HT1080 (cell line): ENCODE measurements at regions not wholly inside any gene's neighbourhood (a gene's known extent, or its start where the extent isn't known, plus 50 kb on each side); places are given as distances from the start of the nearest gene placed in this dataset.
"Not testable (repeated sequence)": the region's sequence is repeated elsewhere in the genome, so short reads cannot be mapped to it uniquely, and the experiment has no call there.

Source experiments
- DNase-seq: peaks from one replicate; pipeline ENCODE4 v3.0.0-alpha.2; 2015; ENCODE audit warnings: low read depth

DNA sequence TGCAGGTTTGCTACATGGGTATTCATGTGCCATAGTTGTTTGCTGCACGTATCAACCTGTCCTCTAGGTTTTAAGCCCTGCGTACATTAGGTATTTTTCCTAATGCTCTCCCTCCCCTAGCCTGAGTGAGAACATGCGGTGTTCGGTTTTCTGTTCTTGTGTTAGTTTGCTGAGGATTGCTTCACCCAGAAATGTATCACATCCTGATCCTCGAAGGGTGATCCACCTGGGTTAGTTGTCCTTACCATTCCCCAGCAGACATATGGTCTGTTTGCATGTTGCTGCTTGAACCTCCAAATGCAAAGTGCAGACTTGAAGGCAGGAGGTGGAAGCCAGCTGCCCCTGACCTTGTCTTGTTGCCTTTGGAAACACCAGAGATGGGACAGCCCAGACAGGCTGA, 161.5 kb upstream of the WDR1 start:
- no peak for DNase-seq

DNA sequence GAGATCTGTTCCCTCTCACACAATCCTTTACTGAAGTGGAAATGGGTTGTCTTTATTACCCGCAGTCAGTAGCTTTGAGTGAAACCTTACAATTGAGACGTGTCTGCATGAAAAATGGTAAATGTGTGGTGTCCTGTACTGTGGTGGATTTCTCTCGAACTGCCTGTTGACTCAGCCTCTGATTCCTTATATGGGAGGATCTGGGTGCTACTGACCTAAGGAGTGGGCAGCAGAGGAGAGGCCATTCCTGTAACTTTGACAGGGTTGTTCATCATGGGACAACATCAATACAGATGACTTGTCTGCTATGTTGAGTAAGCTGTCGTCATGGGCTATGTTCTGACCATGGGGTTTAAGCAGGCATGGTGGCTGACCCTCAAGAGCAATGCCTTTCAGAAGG, 159.6 kb upstream of the WDR1 start:
- DNase-seq, result no peak

DNA sequence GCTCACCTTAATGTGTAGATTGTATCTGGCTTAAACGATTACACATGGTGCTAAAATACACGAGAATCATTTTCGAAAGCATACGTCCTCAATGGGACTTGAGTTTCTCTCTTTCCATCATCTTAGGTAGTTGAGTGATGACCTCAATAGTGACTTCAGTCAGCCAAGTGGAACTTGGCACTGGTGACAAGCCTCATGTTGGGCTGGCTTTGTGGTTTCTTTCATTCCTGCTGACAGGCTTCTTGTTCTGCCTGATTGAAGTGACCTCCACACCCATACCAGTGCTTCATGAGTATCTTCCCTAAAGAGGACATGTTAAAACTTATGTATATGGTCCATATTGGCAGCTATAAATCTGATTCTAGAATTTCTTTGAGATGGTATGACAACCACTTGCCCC, 159.1 kb upstream of the WDR1 start:
- DNase-seq, result no peak

- DNase-seq, result no peak
Measured at GRCh38 chr4:10273030-10273429, 156.4 kb upstream of the WDR1 start.

- DNase-seq, result no peak
Measured at GRCh38 chr4:10272511-10272910, 155.9 kb upstream of the WDR1 start.

DNA sequence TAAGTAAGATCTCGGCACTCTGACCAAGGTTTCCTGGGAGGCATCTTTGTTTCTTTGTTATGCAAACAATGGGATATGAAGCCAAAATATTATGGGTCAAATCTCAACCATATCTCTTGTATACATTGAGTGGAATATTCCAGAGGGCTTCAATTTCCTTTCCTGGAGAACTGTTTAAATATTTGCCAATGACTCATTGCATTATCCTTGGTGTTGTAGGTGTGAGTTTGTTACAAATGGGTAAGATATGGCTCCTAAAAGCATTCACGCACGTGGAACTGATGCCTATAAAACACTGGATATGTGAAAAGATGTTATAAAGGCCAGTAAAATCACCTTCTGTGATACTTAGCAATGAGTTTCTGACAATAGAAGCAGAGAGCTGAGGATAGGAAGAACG, 150.5 kb upstream of the WDR1 start:
- DNase-seq, result no peak

GRCh38 chr4:10260777-10261176, 144.2 kb upstream of the WDR1 start:
- DNase-seq, result no peak

GRCh38 chr4:10259976-10260375, 143.4 kb upstream of the WDR1 start:
- no peak for DNase-seq

- no peak for DNase-seq
Measured at GRCh38 chr4:10256203-10256602, 139.6 kb upstream of the WDR1 start.

- DNase-seq, result no peak
Measured at GRCh38 chr4:10253765-10254164, 137.2 kb upstream of the WDR1 start.

- no peak for DNase-seq
Measured at GRCh38 chr4:10245751-10246150, 129.2 kb upstream of the WDR1 start.

DNA sequence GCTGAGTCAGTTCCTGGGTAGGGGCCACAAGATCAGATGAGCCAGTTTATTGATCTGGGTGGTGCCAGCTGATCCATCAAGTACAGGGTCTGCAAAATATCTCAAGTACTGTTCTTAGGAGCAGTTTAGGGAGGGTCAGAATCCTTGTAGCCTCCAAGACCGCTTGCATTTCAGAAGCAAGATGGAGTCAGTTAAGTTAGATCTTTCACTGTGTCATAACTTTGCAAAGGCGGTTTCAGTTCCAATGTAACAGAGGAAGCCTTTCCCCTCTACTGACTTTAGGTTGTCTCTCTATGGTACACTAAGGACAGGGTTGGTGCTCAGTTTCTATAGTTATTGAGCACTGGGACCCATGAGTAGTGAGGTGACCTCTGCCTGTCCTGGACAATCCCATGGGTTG, 127.3 kb upstream of the WDR1 start:
- no peak for DNase-seq

- no peak for DNase-seq
Measured at GRCh38 chr4:10240691-10241090, 124.1 kb upstream of the WDR1 start.

GRCh38 chr4:10239982-10240654, 123.5 kb upstream of the WDR1 start:
- no peak for DNase-seq

DNA sequence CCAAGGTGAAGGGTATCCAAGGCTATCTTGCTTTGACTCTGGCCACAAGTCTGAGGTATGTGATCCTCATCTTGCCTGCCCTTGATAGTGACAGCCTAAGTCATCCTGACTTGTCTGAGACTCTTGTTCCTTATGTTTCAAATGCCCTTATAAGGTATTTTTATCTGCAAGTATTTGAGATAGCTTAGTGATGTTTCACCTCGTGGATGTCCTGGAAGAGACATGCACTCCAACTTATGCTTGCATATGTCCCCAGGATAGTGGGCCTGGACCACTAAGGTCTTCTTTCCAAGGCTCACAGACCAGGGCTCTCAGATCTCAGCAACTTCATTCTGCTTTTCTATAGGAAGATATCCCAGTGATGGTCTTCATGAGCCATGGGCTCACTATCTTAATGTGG, 120.5 kb upstream of the WDR1 start:
- no peak for DNase-seq

GRCh38 chr4:10232114-10232513, 115.5 kb upstream of the WDR1 start:
- DNase-seq, result no peak

DNA sequence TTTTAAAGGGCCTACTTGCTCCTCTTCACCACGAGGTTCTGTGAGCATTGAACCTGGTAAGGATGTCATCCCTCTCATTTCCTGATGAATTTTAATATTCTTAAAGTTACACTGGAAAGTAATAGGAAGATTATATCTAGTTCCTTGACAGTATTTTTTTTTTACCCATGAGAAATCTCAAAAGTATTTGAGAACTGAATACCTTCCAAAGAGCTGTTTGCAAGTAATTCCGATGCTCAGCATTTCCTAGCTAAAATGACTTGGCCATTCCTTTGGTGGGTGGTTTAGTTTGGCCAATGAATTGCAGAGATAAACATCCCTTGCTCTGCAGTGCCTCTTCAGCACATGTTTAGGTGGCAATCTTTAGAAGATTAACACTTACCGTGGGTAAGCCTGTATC, 110.2 kb upstream of the WDR1 start:
- no peak for DNase-seq

DNA sequence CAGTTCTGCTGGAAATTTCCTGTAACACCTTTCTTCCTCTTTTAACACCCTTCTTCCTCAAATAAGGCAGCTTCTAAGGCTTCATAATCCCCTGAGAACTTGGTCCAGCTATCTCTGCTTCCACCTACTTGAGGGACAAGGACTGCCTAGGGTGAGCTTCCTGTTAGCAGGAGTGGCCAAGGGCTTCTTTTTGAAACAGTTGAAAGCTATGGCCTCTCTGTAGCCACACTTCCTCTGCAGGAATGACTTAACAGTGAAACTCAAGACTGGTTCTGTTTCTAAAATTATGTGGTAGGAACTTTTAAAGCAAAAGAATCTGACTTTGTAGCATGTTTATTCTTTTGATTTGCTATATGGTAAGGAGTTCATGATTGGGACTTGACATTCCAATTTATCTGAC, 108.5 kb upstream of the WDR1 start:
- no peak for DNase-seq

- DNase-seq, result no peak
Measured at GRCh38 chr4:10223782-10224181, 107.2 kb upstream of the WDR1 start.

- not testable (repeated sequence) for DNase-seq
Measured at GRCh38 chr4:10213481-10213880, 96.9 kb upstream of the WDR1 start.

DNA sequence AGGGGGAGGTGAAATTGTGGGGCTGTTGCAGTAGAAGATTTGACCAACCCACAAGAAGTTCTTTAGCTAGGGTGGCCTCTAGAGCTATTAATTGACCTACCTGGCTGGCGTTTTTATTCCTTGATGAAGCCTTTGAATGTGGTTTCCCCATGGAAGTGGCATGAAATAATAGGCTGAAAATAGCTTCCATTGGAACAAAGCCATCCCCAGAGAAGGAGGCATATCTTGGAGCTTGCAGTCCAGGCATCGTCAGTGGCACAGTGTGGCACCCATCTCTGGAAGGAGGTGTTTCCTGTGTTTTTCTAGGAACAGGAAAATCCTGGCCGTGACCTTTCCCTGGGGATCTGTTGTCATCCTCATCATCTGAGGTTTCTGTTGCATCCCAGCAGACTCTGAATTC, 96.3 kb upstream of the WDR1 start:
- no peak for DNase-seq

GRCh38 chr4:10212400-10212799, 95.8 kb upstream of the WDR1 start:
- peak; percentile 68 for DNase-seq

DNA sequence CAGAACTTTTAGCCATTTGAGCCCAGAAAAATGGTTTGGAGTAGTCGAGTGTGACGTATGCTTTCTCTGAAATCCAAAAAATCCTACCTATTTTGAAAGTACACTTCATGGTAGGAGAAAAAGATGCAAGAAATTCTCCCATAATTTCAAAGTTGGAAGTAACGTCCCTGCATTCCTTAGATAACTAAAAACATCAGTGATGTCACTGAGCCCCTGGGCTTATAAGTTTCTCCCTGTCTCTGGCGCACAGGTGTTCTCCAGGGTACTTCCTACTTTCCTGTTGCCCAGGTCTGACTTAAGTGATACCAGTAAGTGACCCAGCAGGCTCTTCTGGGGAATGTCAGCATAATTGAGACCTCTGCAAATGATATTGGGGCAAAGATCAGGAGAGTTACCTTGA, 90.5 kb upstream of the WDR1 start:
- no peak for DNase-seq

GRCh38 chr4:10205223-10205622, 88.6 kb upstream of the WDR1 start:
- DNase-seq, result peak; percentile 76
